GM12873 (cell line): ENCODE measurements at regions not wholly inside any gene's neighbourhood (a gene's known extent, or its start where the extent isn't known, plus 50 kb on each side); places are given as distances from the start of the nearest gene placed in this dataset.

ENCODE experiments used
- TF ChIP-seq, protein P1 (sequence below): IDR thresholded peaks from 2 replicates; pipeline ENCODE4 v1.5.1; 2012; ENCODE audit warnings: low read depth, mild to moderate bottlenecking, moderate library complexity, low read length, control low read depth; ENCODE audit not compliant: insufficient read depth; ENCODE audit errors: missing control alignments

DNA sequence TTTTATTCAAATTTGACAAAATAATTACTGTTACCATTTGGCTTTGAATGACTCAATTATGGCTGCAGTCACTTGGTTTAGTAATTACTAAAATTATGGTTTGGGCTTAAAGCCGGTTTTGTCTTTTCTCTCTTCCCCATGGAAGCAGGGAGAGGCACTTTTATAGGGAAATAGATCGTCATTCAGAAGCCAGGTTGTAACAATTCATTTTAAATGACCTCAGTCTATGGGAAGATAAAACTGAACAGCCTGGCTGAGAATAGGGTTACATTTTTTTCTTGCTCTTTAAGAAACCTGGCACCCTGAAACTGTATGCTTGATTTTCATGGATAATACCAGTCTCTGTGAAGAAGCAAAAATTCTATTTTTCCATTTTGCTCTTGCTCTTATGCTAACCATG lies 169.8 kb downstream of the SMC2 start:
- TF ChIP-seq, protein P1, sequence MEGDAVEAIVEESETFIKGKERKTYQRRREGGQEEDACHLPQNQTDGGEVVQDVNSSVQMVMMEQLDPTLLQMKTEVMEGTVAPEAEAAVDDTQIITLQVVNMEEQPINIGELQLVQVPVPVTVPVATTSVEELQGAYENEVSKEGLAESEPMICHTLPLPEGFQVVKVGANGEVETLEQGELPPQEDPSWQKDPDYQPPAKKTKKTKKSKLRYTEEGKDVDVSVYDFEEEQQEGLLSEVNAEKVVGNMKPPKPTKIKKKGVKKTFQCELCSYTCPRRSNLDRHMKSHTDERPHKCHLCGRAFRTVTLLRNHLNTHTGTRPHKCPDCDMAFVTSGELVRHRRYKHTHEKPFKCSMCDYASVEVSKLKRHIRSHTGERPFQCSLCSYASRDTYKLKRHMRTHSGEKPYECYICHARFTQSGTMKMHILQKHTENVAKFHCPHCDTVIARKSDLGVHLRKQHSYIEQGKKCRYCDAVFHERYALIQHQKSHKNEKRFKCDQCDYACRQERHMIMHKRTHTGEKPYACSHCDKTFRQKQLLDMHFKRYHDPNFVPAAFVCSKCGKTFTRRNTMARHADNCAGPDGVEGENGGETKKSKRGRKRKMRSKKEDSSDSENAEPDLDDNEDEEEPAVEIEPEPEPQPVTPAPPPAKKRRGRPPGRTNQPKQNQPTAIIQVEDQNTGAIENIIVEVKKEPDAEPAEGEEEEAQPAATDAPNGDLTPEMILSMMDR: no peak

DNA sequence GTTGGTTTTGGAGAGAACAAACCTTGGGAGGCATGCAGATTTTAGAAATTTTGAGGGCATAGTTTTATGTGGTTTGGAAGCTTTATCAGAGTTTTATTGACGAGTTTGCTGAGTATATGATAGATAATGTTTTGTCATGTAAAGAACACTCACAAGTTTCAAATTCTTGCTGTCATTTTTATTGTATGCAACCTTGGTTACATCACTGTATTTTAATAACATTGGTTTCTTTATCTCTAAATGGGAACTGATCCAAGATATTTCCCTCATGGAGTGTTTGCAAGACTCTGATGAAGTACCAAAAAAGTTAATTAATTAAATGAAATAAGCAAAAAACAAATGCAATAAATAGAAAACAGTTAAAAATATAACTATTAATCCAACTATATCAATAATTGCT lies 170.3 kb downstream of the SMC2 start:
- TF ChIP-seq, protein P1: no peak

GRCh38 chr9:104269374-104269773 lies 175.3 kb downstream of the SMC2 start:
- TF ChIP-seq, protein P1: no peak

GRCh38 chr9:104269996-104270963 lies 176.2 kb downstream of the SMC2 start:
- TF ChIP-seq, protein P1: no peak

DNA sequence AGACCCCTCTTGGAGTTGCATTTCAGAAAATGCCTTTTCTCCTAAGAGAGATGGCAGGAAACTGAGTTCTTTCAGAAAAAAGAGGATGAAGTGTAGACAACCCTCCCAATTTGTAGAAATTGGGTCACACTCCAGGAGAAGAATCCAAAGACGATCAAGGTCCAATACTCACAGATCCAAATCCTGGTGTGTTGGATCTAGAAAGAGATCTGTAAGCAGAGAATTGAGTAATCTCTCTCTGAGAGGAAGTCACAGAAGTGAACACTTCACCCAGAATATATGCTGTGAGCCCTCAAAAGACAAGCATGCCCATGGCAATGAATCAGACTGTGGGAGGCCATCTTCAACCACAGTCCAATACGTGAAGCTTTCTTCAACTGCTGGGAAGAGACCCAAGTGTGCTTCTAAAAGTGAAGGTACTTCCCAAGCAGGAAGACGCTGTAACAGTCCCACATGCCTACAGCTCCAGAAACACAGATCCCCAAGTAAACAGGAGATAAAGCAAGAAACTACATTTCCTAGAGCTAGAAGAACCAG lies 182.7 kb downstream of the SMC2 start:
- TF ChIP-seq, protein P1: no peak

GRCh38 chr9:104278929-104279496 lies 184.9 kb downstream of the SMC2 start:
- TF ChIP-seq, protein P1: no peak

GRCh38 chr9:104279535-104280177 lies 185.5 kb downstream of the SMC2 start:
- TF ChIP-seq, protein P1: no peak
